ENCODE measurements at regions not wholly inside any gene's neighbourhood (a gene's known extent, or its start where the extent isn't known, plus 50 kb on each side); places are given as distances from the start of the nearest gene placed in this dataset.
A peak's percentile ranks its signal among the peaks of the same experiment; 100 is the strongest.
"Not testable (repeated sequence)": the region's sequence is repeated elsewhere in the genome, so short reads cannot be mapped to it uniquely, and the experiment has no call there.

GRCh38 chr3:150357923-150358607 lies 50.0 kb upstream of the TSC22D2 start:
- no peak for DNase-seq (ENCODE audit: low read depth in 3 of 3, low spot score in 2 of 3)

- no peak for DNase-seq (ENCODE audit: low read depth in 3 of 3, low spot score in 2 of 3)
Observed at GRCh38 chr3:150357140-150357539, 51.0 kb upstream of the TSC22D2 start.

- DNase-seq (ENCODE audit: low read depth in 3 of 3, low spot score in 2 of 3): no peak
Observed at GRCh38 chr3:150355574-150355973, 52.5 kb upstream of the TSC22D2 start.

GRCh38 chr3:150352931-150353330 lies 55.2 kb upstream of the TSC22D2 start:
- no peak for DNase-seq (ENCODE audit: low read depth in 3 of 3, low spot score in 2 of 3)

GRCh38 chr3:150351398-150351797 lies 56.7 kb upstream of the TSC22D2 start:
- DNase-seq (ENCODE audit: low read depth in 3 of 3, low spot score in 2 of 3): no peak

- no peak for DNase-seq (ENCODE audit: low read depth in 3 of 3, low spot score in 2 of 3)
Observed at GRCh38 chr3:150349314-150350097, 58.6 kb upstream of the TSC22D2 start.

- DNase-seq (ENCODE audit: low read depth in 3 of 3, low spot score in 2 of 3): no peak
Observed at GRCh38 chr3:150348500-150348899, 59.6 kb upstream of the TSC22D2 start.

- peak in 1 of 3 donors; percentile 21 for DNase-seq (ENCODE audit: low read depth in 3 of 3, low spot score in 2 of 3)
Observed at GRCh38 chr3:150346981-150347863, 60.9 kb upstream of the TSC22D2 start.

- DNase-seq (ENCODE audit: low read depth in 3 of 3, low spot score in 2 of 3): no peak
Observed at GRCh38 chr3:150346266-150346665, 61.8 kb upstream of the TSC22D2 start.

GRCh38 chr3:150345021-150345538 lies 63.0 kb upstream of the TSC22D2 start:
- DNase-seq (ENCODE audit: low read depth in 3 of 3, low spot score in 2 of 3): peak in 1 of 3 donors; percentile 55

- DNase-seq (ENCODE audit: low read depth in 3 of 3, low spot score in 2 of 3): peak in 2 of 3 donors; percentile 23 to 48
Observed at GRCh38 chr3:150344079-150344759, 63.9 kb upstream of the TSC22D2 start.

- DNase-seq (ENCODE audit: low read depth in 3 of 3, low spot score in 2 of 3): no peak
Observed at GRCh38 chr3:150342896-150343467, 65.1 kb upstream of the TSC22D2 start.

- DNase-seq (ENCODE audit: low read depth in 3 of 3, low spot score in 2 of 3): no peak
Observed at GRCh38 chr3:150341891-150342290, 66.2 kb upstream of the TSC22D2 start.

GRCh38 chr3:150336363-150336762 lies 71.7 kb upstream of the TSC22D2 start:
- DNase-seq (ENCODE audit: low read depth in 3 of 3, low spot score in 2 of 3): not testable (repeated sequence)

GRCh38 chr3:150335631-150336030 lies 72.5 kb upstream of the TSC22D2 start:
- DNase-seq (ENCODE audit: low read depth in 3 of 3, low spot score in 2 of 3): no peak

- no peak for DNase-seq (ENCODE audit: low read depth in 3 of 3, low spot score in 2 of 3)
Observed at GRCh38 chr3:150334974-150335373, 73.1 kb upstream of the TSC22D2 start.

- no peak for DNase-seq (ENCODE audit: low read depth in 3 of 3, low spot score in 2 of 3)
Observed at GRCh38 chr3:150333477-150333876, 74.6 kb upstream of the TSC22D2 start.

GRCh38 chr3:150331978-150332568 lies 76.0 kb upstream of the TSC22D2 start:
- no peak for DNase-seq (ENCODE audit: low read depth in 3 of 3, low spot score in 2 of 3)

- no peak for DNase-seq (ENCODE audit: low read depth in 3 of 3, low spot score in 2 of 3)
Observed at GRCh38 chr3:150330872-150331271, 77.2 kb upstream of the TSC22D2 start.

GRCh38 chr3:150330174-150330573 lies 77.9 kb upstream of the TSC22D2 start:
- DNase-seq (ENCODE audit: low read depth in 3 of 3, low spot score in 2 of 3): no peak

Measured in right renal cortex interstitium (tissue), 3 donors.